A673 (cell line): ENCODE measurements at regions not wholly inside any gene's neighbourhood (a gene's known extent, or its start where the extent isn't known, plus 50 kb on each side); places are given as distances from the start of the nearest gene placed in this dataset.

Source experiments
- CTCF ChIP-seq: fragments of 300-800, 200-600 bp; sonication (generic); conservative IDR thresholded peaks from 2 replicates; pipeline ENCODE4 v1.5.1; 2017; ENCODE audit warnings: low read depth, mild to moderate bottlenecking, antibody characterized with exemption, low read length, moderate library complexity, mixed read lengths
- EZH2 ChIP-seq: fragments of 200-600 bp; sonication (generic); IDR thresholded peaks from 2 replicates; pipeline ENCODE4 v1.6.1; 2017; ENCODE audit warnings: borderline replicate concordance, low read depth, mild to moderate bottlenecking, mixed read lengths, antibody characterized with exemption, low read length; ENCODE audit not compliant: poor library complexity, severe bottlenecking

GRCh38 chr13:103517768-103518102 lies 451.5 kb upstream of the SLC10A2 start:
- TF ChIP-seq CTCF (no peak), EZH2 (no peak)
